GM12864 (cell line): ENCODE measurements at regions not wholly inside any gene's neighbourhood (a gene's known extent, or its start where the extent isn't known, plus 50 kb on each side); places are given as distances from the start of the nearest gene placed in this dataset.

Experiments used
- DNase-seq: peaks from one replicate; pipeline ENCODE4 v3.0.0-alpha.2; 2011; ENCODE audit warnings: low read depth
- H3K4me3 ChIP-seq: 2 replicates; pipeline ENCODE4 v1.5.1; 2011; ENCODE audit warnings: mild to moderate bottlenecking, low read depth, low read length, control low read depth
- TF ChIP-seq, protein P1 (sequence below): IDR thresholded peaks from 2 replicates; pipeline ENCODE4 v1.5.1; 2011; ENCODE audit warnings: low read depth, mild to moderate bottlenecking, moderate library complexity, low read length, control low read depth, inconsistent platforms; ENCODE audit errors: missing control alignments

GRCh38 chr7:22660293-22660692 lies 66.7 kb upstream of the IL6 start:
- H3K4me3 ChIP-seq = no peak overlapping the region
- no peak for DNase-seq
- TF ChIP-seq, protein P1, sequence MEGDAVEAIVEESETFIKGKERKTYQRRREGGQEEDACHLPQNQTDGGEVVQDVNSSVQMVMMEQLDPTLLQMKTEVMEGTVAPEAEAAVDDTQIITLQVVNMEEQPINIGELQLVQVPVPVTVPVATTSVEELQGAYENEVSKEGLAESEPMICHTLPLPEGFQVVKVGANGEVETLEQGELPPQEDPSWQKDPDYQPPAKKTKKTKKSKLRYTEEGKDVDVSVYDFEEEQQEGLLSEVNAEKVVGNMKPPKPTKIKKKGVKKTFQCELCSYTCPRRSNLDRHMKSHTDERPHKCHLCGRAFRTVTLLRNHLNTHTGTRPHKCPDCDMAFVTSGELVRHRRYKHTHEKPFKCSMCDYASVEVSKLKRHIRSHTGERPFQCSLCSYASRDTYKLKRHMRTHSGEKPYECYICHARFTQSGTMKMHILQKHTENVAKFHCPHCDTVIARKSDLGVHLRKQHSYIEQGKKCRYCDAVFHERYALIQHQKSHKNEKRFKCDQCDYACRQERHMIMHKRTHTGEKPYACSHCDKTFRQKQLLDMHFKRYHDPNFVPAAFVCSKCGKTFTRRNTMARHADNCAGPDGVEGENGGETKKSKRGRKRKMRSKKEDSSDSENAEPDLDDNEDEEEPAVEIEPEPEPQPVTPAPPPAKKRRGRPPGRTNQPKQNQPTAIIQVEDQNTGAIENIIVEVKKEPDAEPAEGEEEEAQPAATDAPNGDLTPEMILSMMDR = no peak

GRCh38 chr7:22659741-22660140 lies 67.3 kb upstream of the IL6 start:
- TF ChIP-seq, protein P1 = no peak
- DNase-seq = no peak
- no peak overlapping the region for H3K4me3 ChIP-seq

DNA sequence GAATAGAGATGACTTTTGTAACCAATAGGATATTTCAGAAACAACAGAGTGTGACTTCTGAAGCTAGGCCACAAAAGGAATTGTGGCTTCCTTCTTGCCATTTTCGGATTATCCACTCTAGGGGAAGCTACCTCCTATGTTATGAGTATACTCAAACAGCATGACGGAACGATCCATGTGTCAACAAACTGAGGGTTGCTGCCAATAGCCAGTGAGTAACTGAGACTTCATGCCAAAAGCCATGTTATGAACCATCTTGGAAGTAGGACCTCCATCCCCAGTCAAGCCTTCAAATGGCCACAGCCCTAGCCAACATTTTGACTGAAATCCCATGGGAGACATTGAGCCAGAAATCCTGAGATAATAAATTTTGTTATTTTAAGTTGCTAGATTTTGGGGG lies 69.0 kb upstream of the IL6 start:
- no peak overlapping the region for H3K4me3 ChIP-seq
- DNase-seq = no peak
- TF ChIP-seq, protein P1 = no peak

- TF ChIP-seq, protein P1 = no peak
- no peak overlapping the region for H3K4me3 ChIP-seq
- no peak for DNase-seq
Measured at GRCh38 chr7:22657479-22657878, 69.5 kb upstream of the IL6 start.

DNA sequence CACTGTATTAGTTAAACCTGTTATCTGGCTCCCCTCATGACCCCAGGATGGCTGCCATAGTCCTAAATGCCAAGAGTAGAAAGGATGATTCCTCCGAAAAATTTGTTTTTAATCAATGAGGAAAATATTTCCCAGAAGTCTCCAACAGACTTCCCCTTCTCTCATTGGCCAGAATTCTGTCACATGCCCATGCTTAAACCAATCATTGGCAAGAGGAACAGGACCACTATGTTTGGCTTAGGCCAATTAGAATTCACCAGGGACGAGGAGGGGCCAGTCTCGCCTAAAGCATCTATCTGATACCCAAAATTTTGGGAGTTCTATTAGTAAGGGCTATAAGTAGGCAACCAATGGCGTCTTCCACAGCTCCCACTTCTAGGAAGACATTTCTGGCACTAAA lies 71.2 kb upstream of the IL6 start:
- H3K4me3 ChIP-seq = no peak overlapping the region
- no peak for DNase-seq
- TF ChIP-seq, protein P1 = no peak

DNA sequence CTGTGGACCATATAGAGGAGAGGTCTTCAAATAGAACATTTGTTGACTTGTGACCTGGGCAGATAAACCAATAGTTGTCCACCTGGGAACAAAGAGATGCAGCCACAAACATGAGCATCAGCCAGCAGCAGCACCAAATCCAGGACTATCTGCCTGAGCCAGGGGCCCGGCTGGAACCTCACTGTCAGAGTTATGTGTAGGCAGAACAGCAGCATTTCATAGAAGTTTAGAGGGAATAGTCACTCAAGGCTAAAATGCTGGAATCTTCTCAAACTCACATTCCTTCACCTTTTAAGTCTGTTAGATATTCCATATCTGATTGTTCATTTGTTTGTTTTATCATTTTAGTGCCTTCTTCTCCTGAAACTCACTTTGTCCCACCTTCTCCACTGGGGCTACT lies 72.2 kb upstream of the IL6 start:
- TF ChIP-seq, protein P1 = no peak
- no peak for DNase-seq
- no peak overlapping the region for H3K4me3 ChIP-seq

GRCh38 chr7:22653951-22654350 lies 73.0 kb upstream of the IL6 start:
- no peak overlapping the region for H3K4me3 ChIP-seq
- TF ChIP-seq, protein P1 = no peak
- no peak for DNase-seq
